GM12872 (cell line): ENCODE measurements at regions not wholly inside any gene's neighbourhood (a gene's known extent, or its start where the extent isn't known, plus 50 kb on each side); places are given as distances from the start of the nearest gene placed in this dataset.

ENCODE experiments used
- CTCF ChIP-seq: IDR thresholded peaks from 3 replicates; pipeline ENCODE4 v1.5.1; 2011; ENCODE audit warnings: low read depth, mild to moderate bottlenecking, low read length, moderate library complexity; ENCODE audit not compliant: insufficient read depth

- TF ChIP-seq CTCF, result no peak
These were observed 269.3 kb upstream of the ONECUT1 start for GRCh38 chr15:53059273-53060043.

- TF ChIP-seq CTCF, result no peak
These were observed 256.1 kb upstream of the ONECUT1 start for GRCh38 chr15:53046153-53046790.

- no peak for TF ChIP-seq CTCF
These were observed 248.5 kb upstream of the ONECUT1 start for GRCh38 chr15:53038655-53038941.

GRCh38 chr15:53037904-53038654, 247.9 kb upstream of the ONECUT1 start:
- no peak for TF ChIP-seq CTCF

- no peak for TF ChIP-seq CTCF
These were observed 246.5 kb upstream of the ONECUT1 start for GRCh38 chr15:53036641-53037040.

DNA sequence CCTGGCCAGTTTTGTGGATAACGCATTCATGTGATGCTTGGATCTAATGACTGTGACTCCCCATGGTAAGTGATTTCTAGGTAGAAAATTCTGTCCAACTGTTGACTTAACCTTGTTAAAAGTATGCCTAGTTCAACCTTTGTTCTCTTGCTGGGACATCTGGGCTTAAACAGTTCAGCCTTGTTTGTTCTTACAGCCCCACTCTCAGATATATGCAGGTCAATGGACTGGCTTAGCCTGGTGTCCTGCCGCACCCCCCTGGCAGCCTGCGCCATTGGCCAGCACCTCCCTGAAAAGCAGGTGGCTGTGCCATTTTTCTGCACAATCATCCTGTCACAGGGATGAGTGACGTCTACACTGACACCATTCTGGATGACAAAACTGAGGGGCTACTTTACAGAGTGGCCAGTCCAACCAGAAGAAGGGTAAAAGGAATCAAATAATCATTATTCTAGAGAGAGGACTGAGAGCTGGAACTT, 244.7 kb upstream of the ONECUT1 start:
- TF ChIP-seq CTCF, result no peak

- TF ChIP-seq CTCF, result no peak
These were observed 243.6 kb upstream of the ONECUT1 start for GRCh38 chr15:53033709-53034108.
